Ammon's horn (tissue), 1 donor: ENCODE measurements at regions not wholly inside any gene's neighbourhood (a gene's known extent, or its start where the extent isn't known, plus 50 kb on each side); places are given as distances from the start of the nearest gene placed in this dataset.

ENCODE experiments used
- DNase-seq: peaks from one replicate; pipeline ENCODE4 v3.0.0-alpha.2; 2016; ENCODE audit warnings: low spot score

DNA sequence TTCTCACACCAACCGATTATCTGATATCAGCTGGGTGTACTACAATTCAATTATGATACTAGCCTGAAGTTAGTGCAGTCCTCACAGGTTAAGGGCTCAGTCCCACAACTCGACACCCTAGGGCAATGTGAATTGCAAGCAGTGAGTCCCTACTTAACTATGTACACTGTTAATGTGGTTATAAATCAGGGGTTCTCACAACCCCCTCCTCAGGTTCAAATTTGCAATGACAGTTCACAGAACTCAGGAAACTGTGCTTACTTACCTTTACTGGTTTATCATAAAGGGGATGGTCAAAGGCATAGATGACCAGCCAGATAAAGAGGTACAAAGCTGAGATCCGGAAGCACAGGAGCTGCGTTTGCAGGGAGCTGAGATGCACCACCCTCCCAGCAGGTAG is 1379.1 kb upstream of the CDH2 start:
- no peak for DNase-seq

DNA sequence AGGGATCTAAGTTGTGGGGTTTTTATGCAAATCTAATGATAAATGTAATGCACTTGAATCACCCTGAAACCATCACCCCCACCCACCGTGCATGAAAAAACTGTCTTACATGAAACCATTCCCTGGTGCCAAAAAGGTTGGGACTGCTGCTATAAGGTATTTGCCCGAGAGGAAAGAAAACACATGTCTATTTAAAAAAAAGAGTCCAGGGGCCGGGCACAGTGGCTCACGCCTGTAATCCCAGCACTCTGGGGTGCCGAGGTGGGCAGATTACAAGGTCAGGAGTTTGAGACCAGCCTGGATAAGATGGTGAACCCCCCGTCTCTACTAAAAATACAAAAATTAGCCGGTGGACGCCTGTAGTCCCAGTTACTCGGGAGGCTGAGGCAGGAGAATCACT is 1372.8 kb upstream of the CDH2 start:
- DNase-seq, result no peak

DNA sequence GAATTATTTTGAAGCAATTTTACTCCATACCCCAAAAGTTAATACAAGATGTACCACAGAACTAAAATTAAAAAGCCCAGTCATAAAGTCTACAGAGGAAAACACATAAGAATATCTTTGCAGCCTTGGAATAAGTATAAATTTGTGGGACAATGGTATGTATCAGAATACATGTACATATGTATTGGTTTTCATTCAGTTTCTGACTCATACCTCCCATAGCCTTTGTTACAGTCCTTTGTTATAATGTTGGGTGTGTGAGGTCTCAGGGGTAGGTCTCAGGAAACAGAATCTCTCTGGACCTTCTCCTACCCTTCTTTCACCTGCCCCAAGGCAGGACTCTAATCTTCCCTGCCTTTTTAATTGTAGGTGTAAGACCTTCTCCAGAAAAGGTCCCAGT is 1370.7 kb upstream of the CDH2 start:
- DNase-seq, result no peak

DNA sequence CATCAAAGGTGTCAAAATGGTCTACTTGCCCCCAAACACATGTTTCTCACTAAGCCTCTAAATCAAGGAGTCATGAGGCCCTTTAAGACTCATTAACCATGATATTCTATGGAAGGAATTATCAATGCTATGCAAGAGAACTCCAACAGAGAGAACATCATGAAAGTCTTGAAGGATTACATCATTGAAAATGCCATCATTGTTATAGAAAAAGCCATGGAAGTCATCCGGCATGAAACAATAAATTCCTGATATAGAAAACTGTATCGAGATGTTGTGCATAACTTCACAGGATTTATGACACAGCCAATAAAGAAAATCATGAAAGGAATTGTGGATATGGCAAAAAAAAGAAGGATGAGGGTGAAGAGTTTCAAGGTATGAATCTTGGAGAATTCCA is 1363.6 kb upstream of the CDH2 start:
- no peak for DNase-seq

DNA sequence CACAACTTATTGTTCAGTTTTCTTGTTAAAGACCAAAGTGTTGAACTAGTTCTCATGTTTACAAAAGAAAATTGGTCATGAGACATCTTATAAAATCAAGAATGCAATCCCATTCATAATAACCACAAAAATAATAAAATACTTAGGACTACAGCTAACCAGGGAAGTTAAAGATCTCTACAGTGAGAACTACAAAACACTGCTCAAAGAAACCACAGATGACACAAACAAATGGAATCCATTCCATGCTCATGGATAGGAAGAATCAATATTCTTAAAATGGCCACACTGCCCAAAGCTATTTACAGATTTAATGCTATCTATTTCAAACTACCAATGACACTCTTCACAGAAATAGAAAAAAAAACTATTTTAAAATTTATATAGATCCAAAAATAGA is 1354.8 kb upstream of the CDH2 start:
- DNase-seq, result no peak

DNA sequence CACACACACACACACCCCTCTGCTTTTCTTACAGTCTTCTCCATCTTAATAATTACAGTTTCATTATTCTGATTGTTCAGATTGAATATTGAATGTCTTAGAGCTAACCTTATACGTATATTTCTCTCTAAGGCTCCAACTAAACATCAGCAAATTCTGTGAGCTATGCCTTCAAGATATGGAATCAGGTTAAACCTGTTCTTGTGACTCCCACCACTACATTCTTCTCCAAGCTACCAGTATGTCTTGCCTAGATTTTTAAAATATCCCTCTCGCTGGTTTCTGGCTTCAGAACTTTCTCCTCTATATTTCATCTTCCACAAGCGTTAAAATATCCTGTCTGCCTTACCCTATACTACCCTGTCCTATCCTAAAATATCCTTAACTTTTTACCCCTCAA is 1346.4 kb upstream of the CDH2 start:
- DNase-seq, result no peak

DNA sequence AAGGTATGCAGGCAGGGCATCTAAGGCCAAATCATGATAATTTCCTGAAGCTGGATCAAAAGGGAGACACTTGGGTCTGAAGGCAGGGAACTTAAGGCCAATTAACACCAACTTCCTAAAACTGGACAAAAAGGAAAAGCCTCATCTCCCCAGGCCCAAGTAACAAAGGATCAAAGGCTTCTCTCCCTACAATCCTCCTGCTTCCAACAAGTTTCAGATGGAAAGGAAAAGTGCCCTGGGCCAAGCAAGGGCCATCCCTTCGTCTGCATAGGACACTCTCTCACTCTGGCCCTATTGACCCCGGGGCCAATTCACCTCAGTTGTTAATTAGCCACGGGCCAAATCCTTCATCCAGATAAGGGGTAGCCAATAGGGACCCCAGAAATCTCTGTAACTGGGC is 1335.8 kb upstream of the CDH2 start:
- no peak for DNase-seq

DNA sequence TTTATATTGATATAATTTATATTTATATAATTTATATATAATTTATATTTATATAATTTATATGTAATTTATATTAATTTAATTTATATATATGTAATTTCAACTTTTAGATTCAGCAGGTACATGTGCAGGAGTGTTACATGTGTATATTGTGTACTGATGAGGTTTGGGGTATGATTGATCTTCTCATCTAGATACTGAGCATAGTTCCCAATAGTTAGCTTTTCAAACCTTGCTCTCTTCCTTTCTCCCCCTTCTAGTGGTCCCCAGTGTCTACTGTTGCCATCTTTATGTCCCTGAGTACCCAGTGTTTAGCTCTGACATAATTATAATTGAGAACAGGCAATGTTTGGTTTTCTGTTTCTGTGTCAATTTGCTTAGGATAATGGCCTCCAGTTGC is 1335.3 kb upstream of the CDH2 start:
- DNase-seq, result no peak

DNA sequence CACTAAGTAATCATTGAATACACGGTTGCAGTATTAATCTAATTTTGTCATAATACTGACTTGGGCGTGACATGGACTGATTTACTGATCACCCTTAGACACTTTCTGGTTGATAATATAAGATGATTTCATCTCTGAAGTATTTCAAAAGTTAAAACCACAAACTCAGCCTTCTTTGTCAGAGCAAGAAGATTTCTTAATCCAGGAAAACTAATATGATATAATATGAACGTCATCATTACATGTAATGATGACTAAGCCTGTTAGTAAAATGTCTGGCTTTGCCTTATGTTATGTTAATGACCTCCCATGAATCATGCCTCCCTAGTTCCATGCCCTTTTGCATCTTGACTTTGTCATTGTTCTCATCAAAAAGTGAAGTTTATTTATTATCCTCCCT is 1325.0 kb upstream of the CDH2 start:
- DNase-seq, result no peak

DNA sequence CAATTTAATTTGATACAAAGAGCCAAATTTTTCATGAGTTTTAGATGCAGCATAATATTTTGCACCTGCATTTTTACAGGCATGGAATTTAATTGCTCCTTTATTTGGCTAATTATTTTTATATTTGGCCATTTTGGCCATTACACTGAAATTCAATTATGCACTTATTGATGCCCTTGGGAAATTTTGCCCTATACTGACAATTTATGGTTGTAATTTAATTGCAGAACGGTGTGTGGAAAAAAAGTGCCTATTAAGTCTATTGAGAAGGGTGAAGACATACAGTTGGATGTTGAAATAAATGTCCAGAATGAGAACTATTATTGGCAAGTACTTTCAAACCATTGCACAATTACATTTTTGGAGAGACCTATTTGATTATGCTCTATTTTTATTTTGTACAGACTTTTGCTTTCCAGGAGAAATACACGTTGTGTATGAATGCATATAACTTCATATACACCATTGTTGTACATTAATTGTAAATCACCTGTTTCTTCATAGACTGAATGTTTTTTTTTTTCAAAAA is 1319.3 kb upstream of the CDH2 start:
- no peak for DNase-seq

DNA sequence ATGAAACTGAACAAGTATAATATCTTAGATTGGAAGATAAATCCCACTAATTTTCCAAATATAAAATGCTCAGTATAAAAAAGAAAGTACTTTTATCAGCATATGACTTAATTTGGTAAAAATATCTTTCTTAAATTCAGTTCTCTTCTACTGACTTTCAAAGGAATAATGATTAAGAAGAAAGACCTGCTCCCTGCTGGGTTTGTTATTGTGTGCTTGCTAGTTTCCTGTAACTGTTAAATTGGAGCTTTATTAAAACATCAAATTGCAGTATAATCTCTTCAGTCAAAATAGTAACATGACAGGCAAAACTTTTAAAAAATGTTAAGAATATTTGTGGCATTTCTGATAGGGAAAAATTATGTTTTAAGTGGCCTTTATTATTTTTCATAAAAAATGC is 1317.4 kb upstream of the CDH2 start:
- DNase-seq, result no peak

DNA sequence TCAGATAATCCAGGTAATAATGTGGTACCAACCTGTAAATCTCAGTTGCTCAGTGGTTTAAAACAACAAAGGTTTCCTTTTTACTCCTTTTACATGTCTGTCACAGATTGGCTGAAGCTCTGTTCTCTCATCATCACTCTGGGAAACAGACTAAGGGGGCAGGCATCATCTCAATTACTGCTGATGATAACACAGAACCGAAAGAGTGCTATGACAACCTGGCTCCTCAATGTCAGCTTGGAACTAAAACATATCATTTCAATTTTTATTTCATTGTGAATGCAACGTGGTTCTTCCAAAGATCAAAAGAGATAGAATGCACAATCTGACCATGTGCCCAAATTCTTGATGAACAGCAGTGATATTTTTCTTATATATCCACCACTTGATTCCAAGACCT is 1315.0 kb upstream of the CDH2 start:
- no peak for DNase-seq

DNA sequence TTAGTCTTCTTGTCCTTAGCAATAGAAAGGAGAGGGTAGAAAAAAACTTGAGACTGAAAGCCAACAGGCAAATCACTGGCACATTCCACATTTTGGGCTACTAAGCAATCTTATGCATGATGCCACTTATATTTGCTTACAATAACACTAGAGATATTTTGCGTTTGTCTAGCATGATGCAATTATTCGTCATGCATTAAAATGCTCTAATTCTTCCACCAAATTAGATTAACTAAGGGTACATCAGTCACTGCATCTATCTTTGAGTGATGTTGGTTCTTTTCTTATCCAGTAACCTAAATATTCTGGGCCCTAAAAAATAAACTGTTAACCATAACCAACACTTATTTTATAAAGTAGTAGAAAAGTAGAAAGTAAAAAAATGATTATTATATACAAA is 1311.7 kb upstream of the CDH2 start:
- no peak for DNase-seq

DNA sequence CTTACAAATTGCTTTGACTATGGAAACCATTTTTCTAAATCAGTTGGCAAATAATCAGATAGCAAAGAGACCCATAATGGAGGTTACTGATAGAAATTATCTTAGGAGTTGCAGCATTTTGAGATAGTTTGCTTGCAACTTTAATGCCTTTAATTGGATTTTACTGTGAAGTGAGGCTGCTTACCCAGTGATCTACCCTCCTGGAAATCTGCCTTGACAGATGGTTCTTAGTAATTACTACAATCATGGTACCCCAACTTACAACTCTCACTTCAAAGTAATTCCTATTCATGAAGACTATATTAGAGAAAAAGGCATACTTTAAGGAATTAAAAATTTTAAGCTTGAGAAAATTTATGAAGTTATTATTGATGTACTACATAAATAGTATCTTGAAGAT is 1288.6 kb upstream of the CDH2 start:
- DNase-seq, result no peak

DNA sequence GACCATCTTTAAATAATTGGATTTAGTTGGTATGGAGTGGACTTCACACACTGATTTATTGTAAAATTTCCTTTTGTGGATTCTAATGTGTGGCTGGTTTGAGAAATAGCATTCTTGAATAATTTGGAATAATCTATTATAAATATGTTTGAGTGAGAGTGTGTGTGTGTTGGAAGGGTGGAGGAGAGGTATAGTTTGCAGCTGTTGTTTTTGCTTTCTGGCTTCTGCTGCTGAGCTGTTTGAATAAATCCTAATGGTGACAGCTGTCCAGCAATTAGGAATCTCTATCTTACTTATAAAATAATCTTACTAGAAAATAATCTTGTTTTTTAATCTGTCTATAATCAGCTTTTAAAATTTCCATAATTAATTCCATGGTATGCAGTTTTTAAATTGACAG is 1283.0 kb upstream of the CDH2 start:
- no peak for DNase-seq

DNA sequence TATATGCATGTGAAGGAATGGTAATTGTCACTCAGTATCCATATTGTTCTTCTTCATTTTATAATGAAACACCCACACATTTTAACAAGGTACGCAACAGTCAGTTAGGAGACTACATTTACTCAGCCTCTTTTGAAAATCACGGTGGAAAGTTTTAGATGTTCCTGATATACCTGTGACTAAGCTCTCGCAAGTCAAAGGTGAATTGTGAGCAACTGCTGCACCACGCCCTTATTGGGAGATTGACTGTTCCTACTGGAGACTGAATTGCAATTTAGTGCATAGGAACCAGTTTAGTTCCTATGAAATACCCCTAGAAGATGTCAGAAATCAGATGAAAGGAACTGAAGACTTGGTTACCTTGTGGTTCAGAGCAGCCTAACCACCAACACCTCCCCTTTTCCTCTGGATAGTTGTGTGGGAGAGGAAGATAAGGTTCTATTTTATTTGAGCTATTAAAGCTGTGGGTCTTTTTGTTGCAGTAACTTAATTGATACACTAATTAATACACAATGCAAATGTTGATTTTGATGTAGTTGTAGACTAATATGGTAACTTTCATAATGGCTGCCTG is 1280.5 kb upstream of the CDH2 start:
- no peak for DNase-seq

DNA sequence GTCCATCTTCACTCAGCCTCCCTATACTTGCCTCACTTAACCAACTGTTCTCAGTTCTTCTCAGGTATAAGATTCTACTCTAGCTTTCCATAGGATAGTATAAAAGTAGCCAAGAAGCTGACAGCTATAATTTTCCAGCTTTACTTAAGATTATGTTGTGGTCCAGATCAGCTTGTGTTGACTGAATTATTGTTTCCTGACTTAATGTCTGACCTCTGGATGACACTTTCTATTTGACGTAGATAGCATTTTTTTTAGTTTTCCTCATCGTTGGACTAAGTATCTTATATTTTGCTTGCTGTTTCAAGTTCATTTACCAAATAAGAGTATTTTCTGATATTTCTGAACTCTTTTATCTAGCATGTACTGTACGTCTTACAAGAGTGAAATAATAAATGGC is 1272.5 kb upstream of the CDH2 start:
- no peak for DNase-seq

DNA sequence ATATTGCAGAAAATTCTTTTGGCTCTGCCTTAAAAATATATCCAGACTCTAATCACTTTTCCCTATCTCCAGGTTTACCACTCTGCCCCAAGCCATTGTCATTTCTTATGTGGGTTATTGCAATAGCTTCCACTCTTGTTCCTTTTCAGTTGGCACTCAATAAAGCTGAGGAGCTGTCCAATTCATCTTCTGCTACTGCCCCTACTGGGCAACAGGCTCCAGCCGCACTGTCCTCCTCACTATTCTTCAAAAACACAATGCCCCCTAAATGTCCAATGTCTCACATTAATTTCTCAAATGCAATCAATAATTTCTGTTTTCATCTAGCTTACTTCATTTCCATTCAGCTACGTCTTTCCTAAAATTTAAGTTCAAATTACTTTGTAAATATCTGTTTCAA is 1262.5 kb upstream of the CDH2 start:
- DNase-seq, result no peak

DNA sequence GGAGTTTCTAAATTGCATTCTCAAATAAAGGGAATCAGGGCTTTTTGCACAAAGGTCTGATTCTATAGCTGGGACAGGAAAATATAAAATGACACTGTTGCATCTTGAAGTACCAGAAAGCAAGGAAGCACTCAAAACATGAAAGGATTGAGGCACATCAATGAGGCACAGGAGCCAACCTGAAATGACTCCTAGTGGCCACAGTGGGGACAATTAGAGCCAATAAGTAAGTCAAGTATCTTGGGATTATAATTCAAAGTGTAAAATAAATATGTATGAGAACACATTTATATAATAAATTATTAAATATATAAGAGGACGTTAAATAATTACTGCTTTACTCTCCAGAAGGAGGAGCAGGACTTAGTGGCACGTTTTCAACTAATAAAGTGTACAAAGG is 1259.5 kb upstream of the CDH2 start:
- DNase-seq, result no peak

DNA sequence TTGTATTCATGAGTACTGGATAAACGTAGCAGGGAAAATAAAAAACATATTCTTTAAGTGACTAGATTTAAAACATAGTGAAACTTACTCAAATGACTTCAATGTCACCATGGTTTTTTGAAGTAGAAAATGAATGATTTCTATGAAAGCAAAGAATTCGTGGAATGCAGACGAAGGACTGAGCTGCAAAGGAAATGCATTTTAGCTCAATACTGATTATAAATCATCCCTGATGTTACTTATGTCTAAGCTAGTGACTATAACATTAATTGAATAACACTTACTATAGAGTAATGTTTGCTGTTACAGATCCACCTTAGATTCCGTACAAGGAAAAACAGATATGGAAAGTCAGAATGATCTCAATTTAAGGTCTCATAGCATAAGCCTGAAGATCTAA is 1257.7 kb upstream of the CDH2 start:
- DNase-seq, result no peak

DNA sequence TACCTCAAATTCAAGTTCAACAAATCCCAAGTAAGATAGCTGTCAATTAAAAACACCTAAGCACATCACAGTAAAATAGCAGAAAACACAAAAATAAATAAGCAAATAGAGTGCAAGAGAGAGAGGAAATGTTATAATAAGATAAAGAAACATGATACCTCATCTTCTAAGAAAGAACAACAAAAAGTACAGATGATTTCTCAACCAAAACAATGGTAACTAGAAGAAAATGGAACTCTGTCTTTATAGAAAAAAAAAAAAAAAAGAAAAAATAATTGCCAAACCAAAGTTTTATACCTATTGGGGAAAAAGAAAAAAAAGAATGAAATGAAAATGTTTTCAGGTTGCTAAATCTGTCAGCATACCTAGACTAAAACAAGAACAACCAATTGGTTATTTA is 1253.5 kb upstream of the CDH2 start:
- no peak for DNase-seq

DNA sequence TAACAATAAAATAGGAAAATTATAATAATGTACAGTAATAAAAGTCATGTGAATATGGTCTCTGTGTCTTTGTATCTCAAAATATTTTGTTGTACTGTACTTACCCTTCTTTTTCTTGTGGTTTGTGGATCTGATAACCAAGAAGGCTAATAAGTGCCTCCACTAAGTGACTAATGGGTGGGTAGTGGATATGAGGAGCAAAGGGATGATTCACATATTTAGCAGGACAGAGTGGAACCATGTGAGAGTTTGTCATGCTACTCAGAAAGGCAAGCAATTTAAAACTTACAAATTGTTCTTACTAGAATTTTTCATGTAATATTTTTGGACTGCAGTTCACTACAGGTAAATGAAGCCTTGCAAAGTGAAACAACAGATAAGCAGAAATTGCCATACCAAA is 1241.2 kb upstream of the CDH2 start:
- no peak for DNase-seq

DNA sequence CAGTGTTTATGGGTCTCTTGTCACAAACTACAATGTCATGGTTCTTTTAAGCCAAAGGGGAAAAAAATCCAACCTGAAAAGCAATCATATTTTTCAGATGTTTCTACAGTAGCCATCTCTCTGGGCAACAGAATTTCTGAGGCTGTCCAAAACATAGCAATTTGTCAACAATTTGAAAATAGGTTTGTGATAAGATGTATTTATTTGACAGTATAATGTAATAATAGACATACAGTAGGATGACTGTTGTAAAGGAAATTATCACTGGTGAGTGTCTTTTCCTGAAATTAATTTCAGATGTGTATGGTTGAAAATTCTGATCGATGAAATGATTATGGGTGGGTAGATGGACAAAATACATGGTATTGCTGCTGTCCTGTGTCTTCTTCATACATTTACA is 1230.1 kb upstream of the CDH2 start:
- no peak for DNase-seq

DNA sequence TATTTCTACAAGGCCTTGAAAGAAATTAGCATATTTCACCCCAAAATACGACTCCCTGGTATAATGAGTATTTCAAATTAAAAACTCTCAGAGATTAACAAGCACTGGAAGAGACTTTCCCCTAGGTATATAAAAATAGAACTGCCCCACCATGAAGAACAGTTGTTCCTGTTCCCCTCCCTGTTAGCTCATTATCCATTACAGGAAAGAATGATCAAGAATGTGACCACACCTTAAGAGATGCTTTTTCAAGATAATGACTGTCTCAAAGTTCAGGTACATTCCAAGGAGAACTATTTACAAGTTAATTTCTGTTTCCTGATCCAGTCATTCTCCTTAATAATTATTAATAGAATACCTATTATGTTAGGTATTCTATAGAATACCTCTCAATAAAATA is 1220.6 kb upstream of the CDH2 start:
- DNase-seq, result no peak
